Transverse colon (tissue), 4 donors: ENCODE measurements at regions not wholly inside any gene's neighbourhood (a gene's known extent, or its start where the extent isn't known, plus 50 kb on each side); places are given as distances from the start of the nearest gene placed in this dataset.

Experiments used
- DNase-seq: peaks from one replicate; pipeline ENCODE4 v3.0.0-alpha.2; 2019
- H3K27ac ChIP-seq, 4 donors: fragments of 200-600 bp; sonication (generic); 2 replicates each; pipeline ENCODE4 v1.5.1; 2016 to 2018; ENCODE audit warnings: inconsistent platforms in 4 of 4
- H3K27me3 ChIP-seq: fragments of 200-600 bp; sonication (generic); 2 replicates; pipeline ENCODE4 v1.5.1; 2017; ENCODE audit warnings: inconsistent platforms
- H3K36me3 ChIP-seq, 4 donors: fragments of 200-600 bp; sonication (generic); 2 replicates each; pipeline ENCODE4 v1.5.1; 2017 to 2019; ENCODE audit warnings: inconsistent platforms in 4 of 4
- H3K4me1 ChIP-seq, 4 donors: fragments of 200-600 bp; sonication (generic); 2 replicates each; pipeline ENCODE4 v1.5.1; 2017 to 2020; ENCODE audit warnings: inconsistent platforms in 4 of 4
- H3K4me3 ChIP-seq, 4 donors: fragments of 200-600 bp; sonication (generic); 1 replicate in 1 of 4; 2 replicates in 3 of 4; pipeline versions ENCODE4 v1.5.1 to v1.6.1; 2017 to 2019; ENCODE audit warnings: inconsistent platforms in 4 of 4
- H3K9me3 ChIP-seq, 2 donors: fragments of 200-600 bp; sonication (generic); 2 replicates each; pipeline ENCODE4 v1.5.1; 2017 to 2019; ENCODE audit warnings: inconsistent platforms in 2 of 2
- EP300 ChIP-seq: sonication (generic); formaldehyde crosslinking; IDR thresholded peaks from one replicate; pipeline ENCODE4 v1.6.1; 2017; ENCODE audit warnings: antibody characterized with exemption, low read depth
- POLR2A ChIP-seq: fragments of 450-650 bp; IDR thresholded peaks from one replicate; pipeline ENCODE4 v1.6.1; 2016; ENCODE audit warnings: antibody characterized with exemption, mild to moderate bottlenecking, moderate library complexity
- POLR2AphosphoS5 ChIP-seq, 3 donors: sonication (generic); formaldehyde crosslinking; IDR thresholded peaks; one replicate each; pipeline ENCODE4 v1.6.1; 2016; ENCODE audit warnings: antibody characterized with exemption in 3 of 3
- WGBS, 2 donors: methylation state at CpG; one replicate each; pipeline ENCODE4 v1.1.5; 2018; ENCODE audit warnings: low coverage in 1 of 2; 5-methylcytosine and 5-hydroxymethylcytosine counted together
- in situ Hi-C, 4 donors: fragments of 200-750 bp; cut with MboI; loops; one replicate each; pipeline versions ENCODE4 v1.15.0 to v1.15.1; 2017; ENCODE audit warnings: low sequenced_read_pairs in 3 of 4, low pct_ligation_motif_present in 1 of 4, low pct_unique_long_range_greater_than_20kb in 1 of 4
- intact Hi-C: fragments of 100-400 bp; cut with DNase I; formaldehyde crosslinking; loops from one replicate; pipeline ENCODE4 v1.15.1; 2023; ENCODE audit warnings: low total_unique reads
- TF ChIP-seq, protein P1 (sequence below), 5 experiments: fragments of 200-600 bp in 3 of 5; fragments of 450-650 bp in 2 of 5; sonication (generic) in 3 of 5; IDR thresholded peaks; 1 replicate in 2 of 5; 2 replicates in 3 of 5; pipeline ENCODE4 v1.5.1; 2016 to 2017; ENCODE audit warnings: antibody characterized with exemption in 5 of 5, inconsistent platforms in 3 of 5, mild to moderate bottlenecking in 2 of 5, moderate library complexity in 1 of 5

DNA sequence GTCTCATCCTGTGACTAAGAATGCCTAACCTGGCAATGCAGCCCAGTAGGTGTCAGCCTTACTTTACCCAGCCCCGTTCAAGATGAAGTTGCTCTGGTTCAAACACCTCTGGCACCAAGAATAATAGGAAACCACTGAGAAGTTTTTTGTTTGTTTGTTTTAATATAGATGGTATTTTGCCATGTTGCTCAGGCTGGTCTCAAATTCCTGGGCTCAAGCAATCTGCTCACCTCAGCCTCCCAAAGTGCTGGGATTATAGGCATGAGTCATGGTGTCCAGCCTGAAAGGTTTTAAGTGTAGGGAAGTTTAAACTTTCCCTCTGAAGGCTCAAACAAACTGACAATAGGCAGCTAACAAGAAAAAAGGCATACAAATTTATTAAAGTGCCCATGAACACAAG lies 51.2 kb upstream of the ABCC4 start:
- no peak for DNase-seq
- H3K4me3 ChIP-seq = no peak overlapping the region
- no peaks in the 10 kb centered on the region for H3K27me3 ChIP-seq
- 94% methylated on average over 1 of the region's 1 CpG; no CpG with 5 or more reads in 1 of the 2 donors for WGBS, 2 donors
- H3K36me3 ChIP-seq = no peaks in the 10 kb centered on the region
- H3K4me1 ChIP-seq = peaks cover 0 to 5% (median 0%) of the 10 kb centered on the region in 4 donors
- in situ Hi-C loops = no loop called here
- intact Hi-C loops = no loop called here
- H3K9me3 ChIP-seq = no peaks in the 10 kb centered on the region
- TF ChIP-seq, protein P1, sequence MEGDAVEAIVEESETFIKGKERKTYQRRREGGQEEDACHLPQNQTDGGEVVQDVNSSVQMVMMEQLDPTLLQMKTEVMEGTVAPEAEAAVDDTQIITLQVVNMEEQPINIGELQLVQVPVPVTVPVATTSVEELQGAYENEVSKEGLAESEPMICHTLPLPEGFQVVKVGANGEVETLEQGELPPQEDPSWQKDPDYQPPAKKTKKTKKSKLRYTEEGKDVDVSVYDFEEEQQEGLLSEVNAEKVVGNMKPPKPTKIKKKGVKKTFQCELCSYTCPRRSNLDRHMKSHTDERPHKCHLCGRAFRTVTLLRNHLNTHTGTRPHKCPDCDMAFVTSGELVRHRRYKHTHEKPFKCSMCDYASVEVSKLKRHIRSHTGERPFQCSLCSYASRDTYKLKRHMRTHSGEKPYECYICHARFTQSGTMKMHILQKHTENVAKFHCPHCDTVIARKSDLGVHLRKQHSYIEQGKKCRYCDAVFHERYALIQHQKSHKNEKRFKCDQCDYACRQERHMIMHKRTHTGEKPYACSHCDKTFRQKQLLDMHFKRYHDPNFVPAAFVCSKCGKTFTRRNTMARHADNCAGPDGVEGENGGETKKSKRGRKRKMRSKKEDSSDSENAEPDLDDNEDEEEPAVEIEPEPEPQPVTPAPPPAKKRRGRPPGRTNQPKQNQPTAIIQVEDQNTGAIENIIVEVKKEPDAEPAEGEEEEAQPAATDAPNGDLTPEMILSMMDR (IDR thresholded peaks at IDR 0.05) = no peak
- no peak for TF ChIP-seq POLR2AphosphoS5 (IDR thresholded peaks at IDR 0.05)
- no peak for TF ChIP-seq EP300
- TF ChIP-seq POLR2A = no peak
- H3K27ac ChIP-seq = no peak overlapping the region

GRCh38 chr13:95354156-95354555 lies 52.9 kb upstream of the ABCC4 start:
- 70 to 88% methylated on average over 1 to 2 of the region's 2 CpGs for WGBS, 2 donors
- DNase-seq = no peak
- no peaks in the 10 kb centered on the region for H3K36me3 ChIP-seq

DNA sequence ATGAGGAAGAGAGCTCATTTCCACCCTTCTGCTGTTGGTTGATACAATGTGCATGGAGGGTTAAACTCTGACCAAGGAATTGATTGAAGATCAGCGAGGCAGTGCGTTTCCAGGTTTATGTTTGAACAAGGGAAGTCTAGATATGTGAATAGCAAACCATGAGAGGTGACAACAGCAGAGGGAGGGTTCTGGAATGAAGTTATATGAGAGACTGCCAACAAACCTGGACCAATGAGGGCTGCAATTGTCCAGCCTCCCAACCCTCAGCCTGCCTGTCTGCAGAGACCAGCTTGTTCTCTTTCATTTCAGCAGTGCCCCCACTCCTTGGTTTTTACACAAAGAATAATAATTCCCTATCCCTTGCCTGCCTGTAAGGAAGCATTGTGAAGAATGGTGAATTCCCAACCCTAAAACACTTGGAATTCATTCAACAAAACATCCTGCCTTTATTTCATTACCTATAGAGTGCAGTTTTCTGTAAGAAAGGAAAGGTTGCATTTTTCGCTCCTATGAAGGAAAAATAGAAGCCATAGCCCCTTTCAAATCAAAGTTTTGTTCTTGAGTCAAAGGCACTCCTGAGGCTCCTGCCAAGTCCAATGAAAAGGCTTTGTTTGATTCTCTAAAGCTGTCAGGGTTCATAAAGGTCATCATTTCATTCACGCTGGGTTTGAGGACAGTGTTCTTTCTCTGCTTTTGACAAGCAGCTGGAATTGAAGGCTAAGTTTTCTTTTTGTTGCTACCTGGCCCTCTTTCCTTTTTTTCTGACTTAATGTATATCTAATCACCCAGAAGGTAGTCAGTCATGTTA lies 53.6 kb upstream of the ABCC4 start:
- intact Hi-C loops = no loop called here
- Histone ChIP-seq H3K36me3 (no peaks in the 10 kb centered on the region), H3K27ac (no peak overlapping the region), H3K9me3 (no peaks in the 10 kb centered on the region), H3K27me3 (no peaks in the 10 kb centered on the region), H3K4me3 (no peak overlapping the region), H3K4me1 (peaks cover 0 to 5% (median 0%) of the 10 kb centered on the region in 4 donors)
- TF ChIP-seq, protein P1 (IDR thresholded peaks at IDR 0.05) = no peak
- TF ChIP-seq POLR2AphosphoS5 (IDR thresholded peaks at IDR 0.05) (no peak), POLR2A (no peak), EP300 (no peak)
- 36 to 46% methylated on average over 4 of the region's 4 CpGs for WGBS, 2 donors
- no peak for DNase-seq
- in situ Hi-C loops = no loop called here

More at GRCh38 chr13:95354156-95354555, 52.9 kb upstream of the ABCC4 start:
- Histone ChIP-seq H3K4me3 (no peak overlapping the region), H3K27ac (no peak overlapping the region), H3K9me3 (no peaks in the 10 kb centered on the region), H3K27me3 (no peaks in the 10 kb centered on the region), H3K4me1 (peaks cover 0 to 5% (median 0%) of the 10 kb centered on the region in 4 donors)
- TF ChIP-seq, protein P1 (IDR thresholded peaks at IDR 0.05) = no peak
- TF ChIP-seq POLR2AphosphoS5 (IDR thresholded peaks at IDR 0.05) (no peak), EP300 (no peak), POLR2A (no peak)
- in situ Hi-C loops (no loop called here), intact Hi-C loops (no loop called here)

DNA sequence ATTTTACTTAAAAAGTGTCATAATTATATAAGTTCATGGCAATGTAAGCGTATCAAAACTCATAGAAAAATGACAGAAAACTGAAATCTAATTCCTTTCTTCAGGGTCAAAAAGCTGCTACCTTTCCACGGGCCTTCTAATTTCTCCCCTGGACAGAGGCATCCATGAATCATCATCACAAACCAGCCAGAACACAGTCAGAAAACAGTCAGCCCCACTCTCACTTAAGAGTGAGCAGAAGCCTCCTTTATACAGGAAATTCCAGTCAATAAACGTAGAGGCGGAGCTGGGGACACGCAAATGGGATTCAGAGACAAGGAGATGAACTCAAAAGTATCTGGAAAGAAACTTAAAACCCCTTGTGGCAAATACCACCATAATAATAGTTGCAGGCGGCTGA lies 54.2 kb upstream of the ABCC4 start:
- intact Hi-C loops = no loop called here
- in situ Hi-C loops = no loop called here
- H3K9me3 ChIP-seq = no peaks in the 10 kb centered on the region
- no peaks in the 10 kb centered on the region for H3K36me3 ChIP-seq
- no peak overlapping the region for H3K4me3 ChIP-seq
- WGBS, 2 donors = 69 to 70% methylated on average over 5 to 6 of the region's 6 CpGs
- H3K27me3 ChIP-seq = no peaks in the 10 kb centered on the region
- DNase-seq = no peak
- H3K4me1 ChIP-seq = peaks cover 0 to 5% (median 0%) of the 10 kb centered on the region in 4 donors
- no peak for TF ChIP-seq POLR2A
- TF ChIP-seq, protein P1 (IDR thresholded peaks at IDR 0.05) = no peak
- TF ChIP-seq EP300 = no peak
- no peak for TF ChIP-seq POLR2AphosphoS5 (IDR thresholded peaks at IDR 0.05)
- H3K27ac ChIP-seq = no peak overlapping the region
